GM21515 (cell line): ENCODE measurements at regions not wholly inside any gene's neighbourhood (a gene's known extent, or its start where the extent isn't known, plus 50 kb on each side); places are given as distances from the start of the nearest gene placed in this dataset.

Source experiments
- ATAC-seq: cut with Tn5 transposase; IDR thresholded peaks from one replicate; pipeline ENCODE4 v1.9.1; 2021; ENCODE audit not compliant: unreplicated experiment

GRCh38 chr18:29313312-29313711 is 1136.4 kb upstream of the CDH2 start:
- no peak for ATAC-seq

- ATAC-seq: no peak
These were observed 1134.7 kb upstream of the CDH2 start for GRCh38 chr18:29311580-29311979.

DNA sequence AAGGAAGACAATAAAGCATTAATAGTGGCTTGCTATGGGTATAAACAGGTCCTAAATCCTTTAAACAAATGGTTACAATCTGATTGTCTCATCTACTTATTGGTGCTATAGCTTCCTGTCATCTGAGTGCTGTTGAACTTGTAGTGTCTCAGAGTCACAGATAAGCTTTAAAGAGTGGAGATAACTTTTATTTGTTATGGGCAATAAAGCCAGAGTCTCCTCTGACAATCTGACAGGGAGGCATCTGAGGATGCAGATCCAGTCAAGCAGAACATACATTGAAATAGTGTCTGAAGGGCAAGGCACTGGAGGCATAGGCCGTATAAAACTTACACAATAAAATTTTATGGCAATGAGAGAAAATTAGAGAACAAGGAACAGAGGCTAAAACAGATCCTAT is 1132.4 kb upstream of the CDH2 start:
- no peak for ATAC-seq

DNA sequence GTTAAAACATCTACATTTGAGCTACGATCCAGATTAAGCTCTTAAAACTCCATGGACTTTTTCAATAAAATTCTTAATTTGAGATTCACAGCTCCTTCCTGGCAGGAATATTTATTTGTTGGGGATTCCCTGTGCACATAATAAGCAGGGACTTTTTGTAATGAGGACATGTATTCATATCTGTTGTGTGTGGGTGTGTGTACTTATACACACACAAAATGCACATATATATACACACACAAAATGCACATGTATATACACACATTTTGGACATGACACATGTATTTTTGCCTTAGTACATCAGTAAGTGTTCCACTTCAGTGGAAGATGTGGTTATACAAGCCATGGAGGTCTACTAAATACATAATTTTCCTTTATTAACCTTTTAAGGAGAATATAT is 1131.1 kb upstream of the CDH2 start:
- ATAC-seq: no peak

DNA sequence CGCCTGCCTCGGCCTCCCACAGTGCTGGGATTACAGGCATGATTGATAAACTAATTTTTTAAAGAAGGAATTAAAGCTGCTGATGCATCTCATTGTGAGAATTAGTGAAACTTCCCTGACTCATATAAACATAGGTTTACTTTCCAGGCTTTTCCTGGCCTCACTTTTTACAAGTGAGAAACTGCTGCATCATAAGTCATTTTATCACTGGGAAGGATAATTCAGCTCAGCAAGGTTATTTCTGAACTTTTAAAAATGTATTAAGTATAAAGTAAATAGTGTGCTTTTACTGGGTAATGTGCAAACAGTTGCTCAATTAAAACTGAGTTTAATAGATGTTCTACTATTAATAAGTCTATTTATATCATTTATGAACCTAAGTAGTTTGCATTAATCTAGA is 1130.3 kb upstream of the CDH2 start:
- no peak for ATAC-seq

- no peak for ATAC-seq
These were observed 1128.6 kb upstream of the CDH2 start for GRCh38 chr18:29305516-29305915.

GRCh38 chr18:29301048-29301447 is 1124.1 kb upstream of the CDH2 start:
- ATAC-seq: no peak

DNA sequence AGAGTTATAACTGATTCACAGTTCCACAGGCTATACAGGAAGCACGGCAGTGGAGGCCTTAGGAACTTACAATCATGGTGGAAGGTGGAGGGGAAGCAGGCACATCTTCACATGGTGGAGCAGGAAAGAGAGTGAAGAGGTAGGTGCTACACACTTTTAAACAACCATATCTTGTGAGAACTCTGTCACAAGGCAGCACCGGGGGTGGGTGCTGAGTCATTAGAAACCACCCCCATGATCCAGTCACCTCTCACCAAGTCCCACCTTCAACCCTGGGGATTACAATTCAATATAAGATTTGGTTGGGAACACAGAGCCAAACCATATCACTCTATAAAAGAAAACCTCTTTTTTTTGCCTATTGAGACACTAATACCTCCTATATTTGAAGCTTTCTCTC is 1108.5 kb upstream of the CDH2 start:
- ATAC-seq: no peak

DNA sequence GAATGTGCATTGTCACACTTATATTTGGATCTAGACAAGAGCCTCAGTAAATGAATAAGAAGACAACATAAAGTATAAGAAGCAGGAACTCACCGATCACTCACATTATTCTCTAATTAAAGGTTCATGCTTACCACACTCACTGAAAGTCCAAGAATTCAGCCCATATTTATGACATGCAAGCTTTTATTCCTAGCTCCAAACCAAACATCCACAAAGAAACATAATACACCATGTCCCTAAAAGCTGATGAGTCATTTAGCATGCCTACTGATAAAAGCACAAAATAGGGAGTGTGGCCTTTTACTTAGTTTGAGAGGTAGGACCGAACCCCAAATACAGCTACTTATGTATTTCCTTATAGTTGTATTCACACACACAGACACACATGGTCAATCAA is 1094.6 kb upstream of the CDH2 start:
- no peak for ATAC-seq

- no peak for ATAC-seq
These were observed 1082.9 kb upstream of the CDH2 start for GRCh38 chr18:29259838-29260237.

DNA sequence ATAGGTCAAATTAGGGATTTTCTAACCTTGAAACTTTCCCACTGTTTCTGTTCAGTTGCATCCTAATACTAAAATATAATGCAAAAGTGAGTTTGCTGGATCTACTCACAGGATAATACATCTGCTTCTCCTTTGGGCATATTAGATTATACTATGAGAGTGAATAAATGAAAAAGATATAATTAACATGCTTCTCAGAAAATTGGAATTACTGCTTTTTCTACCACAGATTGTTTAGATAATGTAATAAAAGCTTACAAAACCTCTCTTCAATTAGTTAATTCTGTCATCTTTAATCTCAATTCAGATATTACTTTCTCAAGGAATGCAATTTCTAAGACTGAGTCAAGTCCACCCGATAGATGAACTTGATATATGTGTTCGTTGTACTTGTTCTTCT is 1077.2 kb upstream of the CDH2 start:
- ATAC-seq: no peak

DNA sequence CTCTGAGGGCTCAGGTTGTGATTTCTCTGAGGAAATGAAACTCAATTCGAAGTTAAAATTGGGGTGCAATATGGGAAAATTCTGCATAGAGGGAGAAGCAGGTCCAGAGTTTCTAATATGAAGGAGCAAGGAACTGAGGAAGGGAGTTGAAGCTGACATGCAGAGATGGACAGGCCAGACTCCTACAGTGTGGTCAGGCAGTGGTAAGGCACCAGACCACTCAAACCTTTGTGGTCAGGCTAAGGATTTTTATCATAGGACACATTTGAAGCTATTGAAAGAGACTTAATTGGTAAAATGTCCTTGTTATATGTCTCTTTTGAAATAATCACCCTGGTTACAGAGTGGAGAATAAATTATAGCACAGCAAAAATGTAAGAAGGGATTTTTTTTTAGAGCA is 1074.8 kb upstream of the CDH2 start:
- no peak for ATAC-seq

DNA sequence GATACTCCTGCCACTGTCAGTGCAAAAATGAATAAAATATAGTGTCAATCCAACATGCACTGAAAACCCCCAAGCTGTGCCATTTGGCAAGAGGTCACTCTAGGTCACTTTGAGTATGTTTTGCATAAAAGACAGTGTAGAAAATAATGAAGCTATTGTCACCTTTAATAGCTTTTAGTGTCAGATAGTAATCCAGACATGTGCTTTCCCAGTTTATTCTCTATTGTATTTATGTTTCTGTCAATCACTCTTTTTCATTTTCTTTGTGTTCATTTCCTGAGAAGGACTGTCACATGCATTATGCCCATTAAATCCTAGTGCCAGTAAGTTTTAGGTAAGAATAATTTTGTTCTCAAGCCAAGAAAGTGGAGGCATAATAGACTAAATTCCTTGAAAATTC is 1073.9 kb upstream of the CDH2 start:
- ATAC-seq: no peak

- ATAC-seq: no peak
These were observed 1073.3 kb upstream of the CDH2 start for GRCh38 chr18:29250259-29250658.

GRCh38 chr18:29248805-29249204 is 1071.9 kb upstream of the CDH2 start:
- no peak for ATAC-seq

- ATAC-seq: no peak
These were observed 1064.3 kb upstream of the CDH2 start for GRCh38 chr18:29241199-29241598.

- no peak for ATAC-seq
These were observed 1057.8 kb upstream of the CDH2 start for GRCh38 chr18:29234751-29235150.

DNA sequence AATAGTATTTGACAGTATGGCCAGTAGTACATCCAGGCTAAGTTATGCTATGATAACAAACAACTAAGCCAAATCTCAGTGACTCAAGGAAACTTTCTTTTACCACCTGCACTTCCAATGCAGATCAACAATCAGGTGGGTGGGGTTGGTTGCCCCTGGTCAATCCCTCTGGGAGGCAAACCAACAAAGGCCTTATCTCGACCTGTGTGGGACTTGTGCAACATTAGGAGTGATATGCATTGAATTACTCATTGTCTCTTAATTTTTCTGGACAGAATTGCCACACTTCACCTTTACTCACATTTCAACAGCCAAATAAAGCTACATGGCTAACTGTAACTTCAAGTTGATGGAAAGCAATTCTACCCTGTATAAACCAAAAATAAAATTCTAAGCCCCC is 1049.3 kb upstream of the CDH2 start:
- ATAC-seq: no peak

DNA sequence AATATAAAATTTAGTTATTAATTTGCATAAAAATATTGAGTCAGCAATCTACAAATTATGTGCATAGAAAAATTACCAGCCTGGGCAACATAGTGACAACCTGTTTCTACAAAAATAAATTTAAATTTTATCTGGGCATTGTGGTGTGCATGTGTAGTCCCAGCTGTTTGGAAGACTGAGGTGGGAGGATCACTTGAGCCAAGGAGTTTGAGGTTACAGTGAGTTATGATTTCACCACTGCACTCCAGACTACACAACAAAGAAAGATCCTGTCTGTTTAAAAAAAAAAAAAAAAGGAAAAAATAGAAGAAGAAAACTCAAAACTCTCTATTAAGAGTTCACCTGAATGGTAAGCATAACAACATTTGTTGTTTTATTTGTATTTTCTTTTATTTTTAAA is 1048.4 kb upstream of the CDH2 start:
- ATAC-seq: no peak

- ATAC-seq: no peak
These were observed 1041.2 kb upstream of the CDH2 start for GRCh38 chr18:29218091-29218490.

GRCh38 chr18:29217124-29217915 is 1040.4 kb upstream of the CDH2 start:
- ATAC-seq: no peak

GRCh38 chr18:29198834-29199233 is 1021.9 kb upstream of the CDH2 start:
- no peak for ATAC-seq

DNA sequence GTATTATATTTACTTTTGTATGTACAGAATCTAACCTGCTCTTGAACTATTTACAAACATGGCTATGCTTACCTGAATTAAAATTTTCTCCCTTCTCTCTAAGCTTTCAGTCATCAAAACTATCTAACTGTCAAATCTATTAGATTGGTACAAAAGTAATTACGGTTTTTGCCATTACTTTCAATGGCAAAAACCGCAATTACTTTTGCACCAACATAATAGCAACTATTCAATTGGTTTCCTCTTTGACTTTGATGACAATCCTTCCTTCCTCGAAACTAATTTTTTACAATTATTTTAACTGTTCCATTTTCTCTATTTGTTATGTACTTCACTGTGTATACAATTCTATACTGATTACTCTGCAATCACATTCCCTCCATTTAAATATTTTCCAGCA is 1019.4 kb upstream of the CDH2 start:
- no peak for ATAC-seq
